Effector CD4-positive, alpha-beta T cell (primary cell): ENCODE measurements at regions not wholly inside any gene's neighbourhood (a gene's known extent, or its start where the extent isn't known, plus 50 kb on each side); places are given as distances from the start of the nearest gene placed in this dataset.

Experiments used
- DNase-seq: peaks from one replicate; pipeline ENCODE4 v3.0.0-alpha.2; 2020

DNA sequence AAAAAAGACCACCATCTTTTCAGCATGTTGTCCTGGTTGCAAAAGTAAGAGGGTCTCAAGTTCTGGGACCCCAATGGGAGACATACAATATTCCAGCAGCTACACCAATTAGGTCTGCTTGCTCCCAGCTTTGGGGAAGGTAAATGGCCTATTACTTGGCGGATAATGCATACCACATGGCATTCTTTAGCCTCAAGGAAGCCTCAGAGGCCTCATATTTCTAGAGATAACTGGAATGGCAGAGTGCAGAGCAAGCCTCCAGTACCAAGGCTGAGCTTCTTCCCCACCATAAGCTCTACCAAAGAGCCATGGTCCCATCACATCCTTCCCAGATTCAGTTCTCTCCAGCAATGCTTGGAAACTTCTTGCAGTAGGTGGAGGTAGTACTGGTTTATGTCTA, 493.8 kb downstream of the SHQ1 start:
- DNase-seq, result no peak

DNA sequence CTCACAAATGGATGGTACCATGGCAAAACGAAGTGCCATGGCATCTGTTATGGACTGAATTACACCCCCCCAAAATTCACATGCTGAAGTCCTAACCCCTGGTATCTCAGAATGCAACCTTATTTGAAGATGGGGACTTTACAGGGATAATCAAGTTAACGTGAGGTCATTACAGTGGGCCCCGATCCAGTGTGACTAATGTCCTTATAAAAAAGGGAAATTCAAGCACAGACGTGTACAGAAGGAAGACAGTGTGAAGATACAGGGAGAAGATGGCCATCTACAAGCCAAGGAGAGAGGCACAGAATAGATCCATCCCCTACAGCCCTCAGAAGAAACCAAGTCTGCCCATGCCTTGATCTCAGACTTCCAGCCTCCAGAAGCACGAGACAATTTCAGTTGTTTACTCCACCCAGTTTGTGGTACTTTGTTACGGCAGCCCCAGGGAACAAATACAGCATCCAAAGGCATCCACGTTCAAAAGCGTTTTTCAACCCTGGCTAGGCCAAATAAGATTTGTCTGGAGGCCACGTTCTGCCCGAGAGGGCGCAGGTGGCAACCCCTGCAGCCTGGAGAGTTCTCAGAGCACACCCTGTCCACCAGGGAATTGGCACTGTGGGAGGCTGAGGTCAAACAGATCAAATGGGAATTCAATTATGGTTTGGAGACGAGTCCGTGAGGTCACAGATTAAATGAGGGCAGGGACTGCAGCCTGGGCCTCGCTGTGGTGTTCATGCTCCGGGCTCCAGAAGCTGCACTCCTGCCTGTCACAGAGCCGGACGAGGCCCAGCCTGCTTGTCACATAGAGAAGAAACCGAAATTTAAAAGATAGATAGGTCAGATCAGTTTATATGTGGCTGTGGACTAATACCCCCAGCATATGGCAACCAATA, 494.8 kb downstream of the SHQ1 start:
- no peak for DNase-seq

DNA sequence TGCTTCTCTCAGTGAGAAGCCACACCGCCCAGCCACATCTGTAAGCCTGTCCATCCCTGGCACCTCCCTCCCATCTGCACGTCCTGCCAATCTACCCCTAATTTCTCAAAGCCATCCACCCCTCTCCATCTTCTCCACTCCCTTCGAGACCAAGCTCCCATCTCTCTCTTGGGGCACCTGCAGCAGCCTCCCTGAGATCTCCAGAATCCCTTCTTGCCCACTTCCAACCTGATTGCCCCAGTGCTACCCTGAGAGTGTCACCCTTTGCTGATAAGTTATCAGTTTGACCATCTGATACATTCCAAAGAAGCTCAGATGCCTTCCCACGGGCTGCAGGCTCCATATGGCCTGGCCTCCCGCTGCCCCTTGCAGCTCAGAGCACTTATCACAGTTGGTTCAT, 496.1 kb downstream of the SHQ1 start:
- no peak for DNase-seq

DNA sequence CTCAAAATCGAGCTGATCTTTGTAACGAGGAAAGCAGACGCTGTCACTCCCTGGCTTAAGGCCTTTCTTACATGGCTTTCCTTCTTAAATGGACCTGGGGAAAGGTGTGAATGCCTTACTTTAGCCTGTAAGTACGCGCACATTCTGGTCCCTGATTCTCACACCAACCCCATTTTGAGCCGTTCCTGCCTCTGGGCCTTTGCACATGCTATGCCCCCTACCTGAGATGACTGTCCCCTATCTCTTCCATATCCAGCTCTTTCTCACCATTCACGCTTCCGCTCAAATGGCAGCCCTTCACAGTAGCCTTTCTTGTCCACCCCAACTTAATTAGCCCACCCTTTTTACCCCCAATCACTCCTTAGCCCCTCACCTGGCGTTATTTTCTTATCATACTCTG, 496.7 kb downstream of the SHQ1 start:
- DNase-seq, result no peak

DNA sequence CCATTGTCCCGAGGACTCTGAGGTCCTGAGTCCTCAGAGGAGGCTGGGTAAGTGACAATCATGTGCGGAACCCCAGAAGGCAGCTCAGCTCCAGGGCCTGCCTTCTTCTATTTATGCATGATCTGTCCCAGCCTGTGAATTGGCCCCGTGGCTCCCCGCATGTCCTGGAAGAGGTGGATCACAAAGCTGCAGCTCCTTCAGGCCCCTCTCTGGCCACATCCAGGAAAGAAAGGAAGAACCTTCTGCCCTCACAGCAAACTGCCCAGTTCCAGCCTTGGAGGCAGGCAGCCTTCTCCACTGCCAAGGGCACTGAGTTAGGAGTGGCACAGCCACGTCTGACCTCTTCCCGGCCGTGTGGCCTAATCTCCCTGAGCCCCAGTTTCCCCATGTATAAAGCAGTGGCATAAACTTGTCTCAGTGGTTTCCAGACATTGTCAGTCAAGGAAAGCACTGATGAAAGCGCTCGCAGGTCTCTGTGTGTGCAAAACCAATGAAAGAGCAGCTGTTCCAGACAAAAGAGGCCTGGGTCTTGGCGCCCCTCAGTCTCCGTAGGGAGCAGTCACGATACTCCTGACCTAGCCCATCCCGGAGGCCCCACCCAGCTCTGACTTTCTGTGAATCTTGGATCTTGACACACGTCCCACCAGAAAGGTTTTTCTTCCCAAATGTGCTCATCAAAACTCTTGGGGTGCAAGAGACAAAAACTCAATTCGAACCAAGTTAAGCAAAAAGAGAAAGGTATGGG, 497.3 kb downstream of the SHQ1 start:
- no peak for DNase-seq

DNA sequence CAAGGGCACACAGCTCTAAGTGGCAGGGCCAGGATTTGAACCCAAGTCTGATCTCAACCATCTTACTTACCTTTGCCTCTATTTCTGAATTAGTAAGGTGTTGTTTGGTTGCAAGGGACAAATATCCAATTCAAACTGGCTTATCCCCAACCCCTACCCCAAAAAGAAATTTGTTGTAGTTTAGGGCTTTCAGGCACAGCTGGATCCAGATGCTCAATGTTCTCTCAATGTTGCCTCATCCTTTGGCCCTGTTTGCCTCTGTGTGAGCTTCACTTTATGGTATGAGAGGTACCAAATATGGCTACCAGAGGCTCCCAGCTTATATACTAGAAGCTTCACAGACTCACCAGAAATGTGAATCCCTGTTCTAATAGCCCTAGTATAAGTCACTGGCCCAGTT, 499.9 kb downstream of the SHQ1 start:
- no peak for DNase-seq

DNA sequence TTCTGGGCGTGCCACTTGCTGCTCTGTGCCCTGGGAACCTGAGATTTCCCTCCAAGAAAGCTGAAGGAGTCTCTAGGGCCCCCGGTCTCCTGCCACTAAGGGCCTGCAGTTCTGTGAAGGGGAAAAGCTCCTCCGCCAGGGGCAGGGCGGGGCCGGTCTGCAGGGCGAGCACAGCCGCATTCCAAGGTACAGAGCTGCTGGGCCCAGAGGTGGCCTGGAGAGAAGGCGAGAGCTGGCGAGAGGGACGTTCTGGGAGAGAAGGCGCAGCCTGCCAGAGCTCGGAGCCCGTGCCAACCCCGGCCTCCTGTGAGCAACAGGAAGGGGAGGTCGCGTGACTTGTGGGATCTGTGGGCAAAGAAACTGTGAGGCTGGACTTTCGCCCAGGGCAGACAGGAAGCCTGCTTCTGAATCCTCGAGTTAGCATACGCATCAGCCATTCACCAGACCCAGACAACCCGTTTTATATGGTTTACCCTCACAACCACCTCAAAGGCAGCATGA, 500.4 kb downstream of the SHQ1 start:
- DNase-seq, result peak; percentile 26

DNA sequence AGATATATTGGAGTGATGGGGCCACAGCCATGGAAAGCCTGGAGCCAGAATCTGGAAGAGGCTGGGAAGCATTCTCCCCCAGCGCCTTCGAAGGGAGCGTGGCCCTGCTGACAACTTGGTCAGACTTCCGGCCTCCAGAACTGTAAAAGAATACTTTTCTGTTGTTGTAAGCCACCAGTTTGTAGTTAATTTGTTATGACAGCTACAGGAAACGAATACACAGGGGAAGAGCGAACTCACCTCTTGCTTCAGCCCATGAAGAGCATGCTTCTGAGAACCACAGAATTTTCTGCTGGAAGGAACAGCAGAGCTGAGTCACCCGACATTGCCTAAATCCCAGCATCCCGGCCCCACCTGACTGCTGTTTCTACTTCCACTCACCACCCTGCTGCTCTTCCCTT, 501.7 kb downstream of the SHQ1 start:
- no peak for DNase-seq

DNA sequence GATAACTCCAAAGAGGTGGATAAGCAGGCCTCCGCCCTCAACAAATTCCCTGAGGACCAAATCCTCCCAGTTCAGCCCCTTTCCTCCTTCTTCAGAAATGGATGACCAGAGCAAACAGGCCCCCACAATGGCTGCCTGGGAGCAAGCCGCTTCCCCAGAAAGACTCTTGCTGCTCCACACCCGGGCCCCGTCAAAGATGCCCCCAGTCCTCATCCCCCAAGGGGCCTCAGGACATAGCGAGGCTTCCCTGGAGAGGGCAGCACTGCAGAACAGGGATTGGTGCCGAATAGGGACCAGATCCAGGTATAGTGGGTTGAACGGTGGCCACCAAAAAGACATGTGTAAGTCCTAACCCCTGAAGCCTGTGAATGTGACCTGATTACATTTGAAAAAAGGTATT, 502.3 kb downstream of the SHQ1 start:
- DNase-seq, result no peak

DNA sequence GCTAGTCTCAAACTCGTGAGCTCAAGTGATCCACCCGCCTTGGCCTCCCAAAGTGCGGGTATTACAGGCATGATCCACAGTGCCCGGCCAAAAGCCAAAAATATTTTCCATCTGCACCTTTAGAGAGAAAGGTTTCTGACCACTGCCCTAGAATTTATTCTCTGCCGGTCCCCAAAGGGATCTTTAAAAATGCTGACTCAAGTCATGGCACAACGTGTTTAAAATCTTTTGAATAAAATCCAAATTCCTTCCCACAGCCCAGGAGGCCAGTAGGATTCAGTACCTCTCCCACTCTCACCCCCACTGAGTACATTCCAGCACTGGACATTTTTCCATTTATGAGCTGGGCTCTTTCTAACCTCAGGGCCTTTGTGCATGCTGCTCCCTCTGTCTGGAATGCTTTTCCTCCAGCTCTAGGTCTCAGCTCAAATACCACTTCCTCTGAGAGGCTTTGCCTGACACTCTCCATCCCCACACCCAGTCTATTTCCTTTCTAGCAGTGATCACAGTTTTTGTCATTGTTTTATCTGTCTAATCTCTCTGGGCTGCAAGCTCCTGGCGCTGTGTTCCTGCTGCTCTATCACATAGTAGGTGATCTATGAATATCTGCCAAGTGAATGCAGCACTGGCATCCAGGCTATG, 502.9 kb downstream of the SHQ1 start:
- DNase-seq, result no peak

DNA sequence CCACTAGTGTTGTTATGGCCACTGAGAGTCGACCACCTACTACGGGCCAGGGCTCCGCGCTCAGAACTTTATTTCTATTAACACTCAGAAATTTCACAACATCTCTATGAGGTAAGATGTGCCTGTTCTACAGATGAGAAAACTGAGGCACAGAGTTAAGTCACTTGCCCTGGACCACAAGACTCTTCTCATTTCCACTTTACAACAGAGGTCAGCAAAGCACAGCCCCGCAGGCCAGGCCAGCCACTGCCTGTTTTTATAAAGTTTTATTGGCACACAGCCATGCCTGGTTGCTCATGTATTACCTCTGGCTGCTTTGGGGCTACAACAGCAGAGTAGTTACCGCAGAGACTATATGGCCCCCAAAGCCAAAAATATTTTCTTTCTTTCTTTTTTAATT, 503.6 kb downstream of the SHQ1 start:
- no peak for DNase-seq

DNA sequence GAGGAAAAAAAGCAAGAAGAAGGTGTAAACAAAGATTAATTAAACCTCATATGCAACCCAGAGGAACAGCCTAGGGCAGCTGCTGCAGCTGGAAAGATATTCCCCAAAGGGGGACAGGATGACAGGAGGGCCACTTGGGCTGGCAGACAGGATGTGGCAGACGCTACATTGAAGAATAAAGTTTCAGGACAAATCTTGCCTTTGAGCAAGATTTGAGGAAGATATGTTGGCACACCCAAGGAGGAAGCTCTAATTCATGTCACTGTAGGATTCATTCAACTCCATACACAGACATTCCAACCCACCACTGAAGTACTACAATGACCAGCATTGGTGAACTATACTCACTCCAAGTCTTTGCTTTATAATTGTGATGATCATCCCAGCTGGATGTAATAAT, 504.0 kb downstream of the SHQ1 start:
- DNase-seq, result no peak

DNA sequence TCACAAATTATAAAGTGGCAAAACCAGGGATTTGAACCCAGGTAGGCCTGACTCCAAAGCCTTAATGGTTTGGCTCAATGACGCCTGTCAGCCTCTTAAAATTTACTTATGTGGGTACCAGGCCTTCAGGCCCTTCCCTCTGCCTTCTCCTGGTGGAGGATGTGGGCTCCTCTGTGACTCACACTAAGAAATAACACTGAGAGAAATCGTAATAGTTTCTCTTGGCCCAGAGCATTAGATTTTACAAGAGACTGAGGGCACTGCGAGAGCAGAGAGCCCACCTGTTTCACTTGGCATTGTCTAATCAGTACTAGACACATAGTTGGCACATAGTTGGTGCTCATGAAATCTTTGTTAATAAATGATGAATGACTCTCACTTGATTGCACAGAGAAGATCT, 505.2 kb downstream of the SHQ1 start:
- DNase-seq, result no peak

DNA sequence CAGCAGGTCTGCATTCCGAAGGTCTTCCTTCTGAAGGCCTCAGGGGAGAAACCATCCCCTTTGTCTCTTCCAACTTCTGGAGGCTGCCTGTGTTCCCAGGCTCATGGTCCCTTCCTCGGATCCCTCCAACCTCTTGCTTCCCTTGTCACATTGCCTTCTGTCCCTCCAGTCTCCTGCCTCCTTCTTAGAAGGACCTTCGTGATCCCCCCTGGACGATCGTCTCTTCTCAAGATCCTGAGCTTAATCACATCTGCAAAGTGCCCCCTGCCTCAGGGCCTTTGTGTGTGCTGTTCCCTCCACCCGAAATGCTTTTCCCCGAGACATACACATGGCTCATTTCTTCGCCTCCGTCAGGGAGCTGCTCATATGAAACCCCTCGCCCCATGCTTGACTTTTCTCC, 505.8 kb downstream of the SHQ1 start:
- DNase-seq, result no peak

DNA sequence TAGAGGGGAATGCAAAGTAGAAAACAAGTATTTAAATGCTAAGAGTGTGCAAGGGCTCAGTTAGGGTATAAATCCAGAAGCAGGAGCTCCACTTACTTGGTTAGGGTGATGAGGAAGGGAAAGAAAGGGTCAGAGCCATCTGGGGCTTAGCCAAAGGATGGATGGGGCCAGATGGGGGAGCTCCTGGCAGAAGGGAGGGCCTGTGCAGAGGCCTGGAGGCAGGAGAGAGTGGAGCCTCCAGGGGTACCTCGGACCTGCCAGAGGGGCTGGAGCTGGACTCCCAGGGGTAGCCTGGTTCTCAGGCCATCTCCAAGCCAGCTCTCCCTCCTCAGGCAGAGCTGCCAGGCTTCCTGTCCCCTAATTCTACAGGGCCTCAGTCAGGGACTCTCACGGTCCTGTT, 506.3 kb downstream of the SHQ1 start:
- no peak for DNase-seq

DNA sequence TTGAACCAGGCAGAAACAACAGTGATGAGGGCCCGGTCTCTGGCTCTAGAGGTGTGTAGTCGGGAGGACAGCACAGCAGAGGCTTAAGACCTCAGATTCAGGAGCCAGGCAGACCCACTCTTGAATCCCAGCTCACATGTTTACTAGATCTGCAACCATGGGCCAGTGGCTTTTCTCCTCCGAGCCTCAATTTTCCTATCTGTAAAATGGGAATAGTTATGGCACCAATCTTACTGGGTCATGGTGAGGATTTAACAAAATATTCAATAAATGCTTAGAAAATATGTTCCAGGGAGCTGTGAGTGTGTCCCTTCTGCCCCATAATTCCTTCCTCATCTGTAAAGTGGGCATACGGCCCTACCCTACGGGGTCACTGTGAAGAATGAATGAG, 506.9 kb downstream of the SHQ1 start:
- no peak for DNase-seq

DNA sequence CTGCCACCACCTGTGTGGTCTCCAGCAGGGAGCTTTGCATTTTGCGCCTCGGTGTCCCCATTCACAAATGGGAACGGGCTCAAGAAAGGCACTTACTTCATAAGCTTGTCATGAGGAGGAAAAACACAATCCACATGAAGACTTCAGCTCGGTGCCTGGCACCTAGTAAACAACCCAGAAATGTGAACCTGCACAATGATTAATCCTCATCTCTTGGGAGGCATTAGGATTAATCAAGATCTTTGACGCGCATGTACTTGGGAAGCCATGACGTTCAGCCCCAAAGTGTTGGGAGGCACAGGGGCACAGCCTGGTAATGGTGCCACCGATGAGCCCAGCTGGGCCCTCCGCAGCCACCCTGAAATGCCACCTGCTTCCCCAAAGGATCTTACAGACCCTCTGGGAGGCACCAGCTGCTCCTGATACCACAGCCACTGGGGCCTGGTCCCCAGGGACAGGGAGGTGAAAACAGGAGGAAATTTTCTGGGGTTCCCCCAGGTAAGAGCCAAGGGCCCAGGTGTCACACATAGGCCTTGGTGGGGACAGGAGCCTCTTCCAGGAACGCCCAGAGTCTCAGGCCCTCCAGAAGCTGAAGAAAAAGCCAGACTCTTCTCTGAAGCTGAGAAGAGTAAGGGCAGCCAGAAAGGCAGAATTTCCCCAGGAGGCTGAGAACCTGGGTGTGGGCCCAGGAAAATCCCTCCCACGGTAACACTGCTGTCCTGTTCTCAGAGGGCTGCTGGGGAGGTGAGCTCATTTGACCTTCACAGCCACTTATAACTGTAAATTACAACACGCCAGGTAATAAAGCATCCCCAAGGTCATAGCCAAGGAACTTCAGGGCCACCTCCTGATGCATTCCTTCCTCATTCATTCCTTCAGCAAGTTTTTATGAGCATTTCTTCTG, 507.5 kb downstream of the SHQ1 start:
- DNase-seq, result no peak

DNA sequence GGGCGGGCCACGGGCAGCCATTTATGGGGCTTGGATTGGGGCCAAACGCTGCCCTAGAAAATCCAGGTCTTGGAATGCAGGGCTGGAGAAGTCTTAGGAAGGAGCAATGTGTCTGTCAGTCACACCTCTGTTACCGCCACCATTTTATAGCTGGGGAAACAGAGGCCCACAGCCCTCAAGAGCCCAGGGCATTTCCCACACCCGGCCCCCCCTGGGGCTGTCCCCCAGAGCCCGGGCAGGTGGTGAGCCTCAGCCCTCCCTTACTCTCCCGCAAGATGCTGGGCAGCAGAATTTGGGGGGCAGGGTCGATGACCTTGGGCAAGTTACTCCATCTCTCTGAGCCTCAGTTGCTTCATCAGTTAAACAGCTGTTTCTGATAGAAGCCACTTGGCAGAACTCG, 508.2 kb downstream of the SHQ1 start:
- DNase-seq, result no peak

DNA sequence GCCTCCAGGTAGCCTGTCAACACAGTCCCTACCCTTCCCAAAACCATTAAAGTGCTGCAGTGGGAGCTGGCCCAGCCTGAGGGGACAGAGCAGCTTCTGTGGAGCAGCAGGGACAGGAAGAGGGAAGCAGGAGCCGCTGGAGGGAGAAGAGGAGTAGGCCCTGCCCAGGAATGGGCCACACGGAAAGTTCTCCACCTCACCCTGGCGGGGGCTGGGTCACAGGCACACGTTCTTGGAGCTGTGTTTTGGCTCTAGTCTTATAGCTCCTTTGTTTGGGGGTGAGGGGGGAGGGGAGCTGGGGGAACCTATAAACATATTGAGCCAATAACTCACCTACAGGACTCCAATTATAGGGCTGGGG, 508.6 kb downstream of the SHQ1 start:
- no peak for DNase-seq

DNA sequence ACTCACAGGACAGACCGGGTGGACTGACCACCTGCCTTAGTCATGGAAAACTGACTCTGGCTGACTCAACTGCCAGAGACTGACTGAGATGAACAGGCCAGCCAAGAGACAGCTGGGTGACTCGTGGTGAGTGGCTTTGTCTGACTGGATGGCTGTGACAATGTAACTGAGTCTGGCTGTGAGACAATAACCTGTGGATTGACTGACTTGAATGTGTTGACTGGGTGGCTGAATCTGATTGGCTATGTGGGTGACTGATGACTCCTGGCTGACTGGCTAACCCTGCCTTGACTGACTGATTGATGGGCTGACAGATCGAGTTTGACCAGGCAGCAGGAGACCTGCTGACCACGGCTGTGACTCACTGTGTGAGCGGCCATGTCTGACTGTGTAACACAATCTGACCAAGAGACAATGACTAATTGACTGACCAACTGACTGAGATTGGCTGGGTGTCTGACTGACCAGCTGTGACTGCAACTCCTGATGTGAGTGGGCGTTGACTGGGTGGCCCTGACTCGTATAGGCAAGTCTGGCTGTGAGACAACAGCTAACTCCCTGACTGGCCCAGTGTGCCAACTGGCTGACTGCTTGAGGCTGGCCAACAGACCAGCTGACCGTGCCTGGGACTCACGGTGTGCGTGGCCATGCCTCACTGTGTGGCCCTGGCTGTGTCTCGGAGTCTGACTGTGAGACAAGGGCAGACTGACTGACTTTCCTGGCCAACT, 509.1 kb downstream of the SHQ1 start:
- no peak for DNase-seq

DNA sequence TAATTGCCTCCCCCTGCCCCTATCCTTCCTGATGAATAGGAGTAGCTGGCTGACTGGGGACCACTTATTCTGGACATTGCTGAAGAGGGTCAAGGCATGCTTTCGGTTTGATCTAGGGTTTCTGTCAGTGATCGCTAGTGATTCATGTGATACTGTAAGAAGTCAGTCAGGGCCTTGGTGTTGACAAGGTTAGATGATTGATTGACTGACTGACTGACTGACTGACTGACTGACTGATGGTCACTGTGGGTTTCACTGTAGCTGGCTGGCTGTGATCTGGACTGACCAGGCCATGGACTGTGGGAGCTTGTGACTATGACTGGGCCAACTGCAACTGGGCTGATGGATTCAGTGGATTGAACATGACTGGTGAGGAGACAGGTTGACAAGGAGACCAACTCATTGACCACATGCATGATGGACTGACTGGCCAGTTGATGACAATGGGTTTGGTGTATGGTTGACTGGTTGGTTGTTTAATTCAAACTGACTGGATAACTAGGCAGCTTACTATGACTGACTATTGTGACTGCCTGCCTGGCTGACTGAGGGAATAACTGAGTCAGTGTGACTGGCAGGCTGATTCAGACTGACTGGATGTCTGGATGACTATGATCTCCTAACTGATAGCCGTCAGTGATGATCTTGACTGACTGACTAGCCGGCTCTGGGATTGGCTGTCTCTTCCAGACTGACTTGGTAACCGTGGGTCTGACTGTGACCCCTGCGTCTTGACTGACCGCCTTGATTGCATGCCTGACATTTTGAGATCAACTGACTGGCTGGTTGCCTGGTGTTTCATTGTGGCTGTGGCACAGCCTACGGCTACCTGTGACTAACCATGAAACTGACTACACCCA, 509.9 kb downstream of the SHQ1 start:
- no peak for DNase-seq
